Nephron progenitor cell (in vitro differentiated cells): ENCODE measurements at regions not wholly inside any gene's neighbourhood (a gene's known extent, or its start where the extent isn't known, plus 50 kb on each side); places are given as distances from the start of the nearest gene placed in this dataset.

Experiments used
- DNase-seq: peaks from one replicate; pipeline ENCODE4 v3.0.0; 2021
- H3K27ac Mint-ChIP-seq: 2 replicates; pipeline ENCODE4 v1.8.0; 2021; ENCODE audit warnings: mild to moderate bottlenecking, moderate library complexity, mixed read lengths
- H3K27me3 Mint-ChIP-seq: 2 replicates; pipeline ENCODE4 v1.8.0; 2021; ENCODE audit warnings: mild to moderate bottlenecking, low read depth, mixed read lengths; ENCODE audit not compliant: poor library complexity
- H3K36me3 Mint-ChIP-seq: 2 replicates; pipeline ENCODE4 v1.8.0; 2021; ENCODE audit warnings: low read depth, mixed read lengths
- H3K4me1 Mint-ChIP-seq: 2 replicates; pipeline ENCODE4 v1.8.0; 2021; ENCODE audit warnings: mixed read lengths
- H3K4me3 Mint-ChIP-seq: 2 replicates; pipeline ENCODE4 v1.8.0; 2021; ENCODE audit warnings: mild to moderate bottlenecking, moderate library complexity, mixed read lengths
- H3K9me3 Mint-ChIP-seq: 2 replicates; pipeline ENCODE4 v1.8.0; 2021; ENCODE audit warnings: mild to moderate bottlenecking, moderate library complexity, mixed read lengths
- TF ChIP-seq, protein P1 (sequence below): fragments of 200-600 bp; sonication (generic); IDR thresholded peaks from 2 replicates; pipeline ENCODE4 v1.5.0; 2021; ENCODE audit warnings: antibody characterized with exemption

DNA sequence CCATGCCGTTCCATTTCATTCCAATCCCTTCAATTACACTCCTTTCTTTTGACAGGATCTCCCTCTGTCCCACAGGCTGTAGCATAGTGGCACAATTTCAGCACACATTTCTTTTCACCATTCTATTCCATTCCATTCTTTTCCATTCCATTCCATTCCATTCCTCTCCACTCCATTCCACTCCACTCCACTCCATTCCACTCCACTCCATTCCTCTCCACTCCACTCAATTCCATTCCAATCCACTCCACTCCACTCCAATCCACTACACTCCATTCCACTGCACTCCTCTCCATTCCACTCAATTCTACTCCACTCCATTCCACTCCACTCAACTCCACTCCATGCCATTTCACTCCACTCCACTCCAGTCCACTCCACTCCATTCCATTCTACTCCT lies 1495.1 kb downstream of the TSPY10 start:
- Mint-ChIP-seq H3K9me3 (peaks cover 85% of the 10 kb centered on the region), H3K4me1 (no peaks in the 10 kb centered on the region), H3K27me3 (no peaks in the 10 kb centered on the region), H3K36me3 (peaks cover 36% of the 10 kb centered on the region), H3K4me3 (no peak overlapping the region), H3K27ac (no peak overlapping the region)
- TF ChIP-seq, protein P1, sequence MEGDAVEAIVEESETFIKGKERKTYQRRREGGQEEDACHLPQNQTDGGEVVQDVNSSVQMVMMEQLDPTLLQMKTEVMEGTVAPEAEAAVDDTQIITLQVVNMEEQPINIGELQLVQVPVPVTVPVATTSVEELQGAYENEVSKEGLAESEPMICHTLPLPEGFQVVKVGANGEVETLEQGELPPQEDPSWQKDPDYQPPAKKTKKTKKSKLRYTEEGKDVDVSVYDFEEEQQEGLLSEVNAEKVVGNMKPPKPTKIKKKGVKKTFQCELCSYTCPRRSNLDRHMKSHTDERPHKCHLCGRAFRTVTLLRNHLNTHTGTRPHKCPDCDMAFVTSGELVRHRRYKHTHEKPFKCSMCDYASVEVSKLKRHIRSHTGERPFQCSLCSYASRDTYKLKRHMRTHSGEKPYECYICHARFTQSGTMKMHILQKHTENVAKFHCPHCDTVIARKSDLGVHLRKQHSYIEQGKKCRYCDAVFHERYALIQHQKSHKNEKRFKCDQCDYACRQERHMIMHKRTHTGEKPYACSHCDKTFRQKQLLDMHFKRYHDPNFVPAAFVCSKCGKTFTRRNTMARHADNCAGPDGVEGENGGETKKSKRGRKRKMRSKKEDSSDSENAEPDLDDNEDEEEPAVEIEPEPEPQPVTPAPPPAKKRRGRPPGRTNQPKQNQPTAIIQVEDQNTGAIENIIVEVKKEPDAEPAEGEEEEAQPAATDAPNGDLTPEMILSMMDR = no peak
- no peak for DNase-seq

DNA sequence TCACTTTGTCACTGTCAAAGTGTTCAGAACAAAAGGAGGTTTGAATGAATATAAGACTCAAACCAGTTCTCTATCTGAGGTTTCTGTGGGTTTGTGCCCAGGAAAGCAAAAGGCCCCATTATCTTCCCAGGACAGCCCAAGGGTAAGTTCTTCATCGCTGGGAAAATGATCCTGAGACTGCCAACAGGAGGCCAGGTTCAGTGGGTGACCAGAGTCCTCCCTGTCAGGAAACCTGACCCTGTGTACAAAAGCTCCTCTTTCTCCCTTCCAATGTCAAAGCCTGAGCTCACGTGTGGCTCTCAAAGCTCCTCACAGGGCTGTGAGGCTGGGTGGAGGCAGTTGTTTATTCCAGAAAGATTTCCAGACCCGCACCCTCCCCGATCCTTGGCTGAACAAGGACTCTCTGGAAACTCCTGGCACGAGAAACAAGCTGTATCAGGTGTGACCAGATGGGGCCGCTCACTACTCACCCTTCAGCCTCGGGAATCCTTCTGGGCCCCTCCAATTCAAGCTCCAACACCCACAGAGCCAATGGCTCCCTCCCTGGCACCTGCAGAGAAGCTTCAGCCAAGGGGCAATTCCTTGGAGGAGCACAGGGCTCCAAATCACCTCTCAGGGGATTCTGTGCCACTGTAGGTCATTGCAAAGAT lies 1516.7 kb downstream of the TSPY10 start:
- H3K27ac Mint-ChIP-seq = no peak overlapping the region

DNA sequence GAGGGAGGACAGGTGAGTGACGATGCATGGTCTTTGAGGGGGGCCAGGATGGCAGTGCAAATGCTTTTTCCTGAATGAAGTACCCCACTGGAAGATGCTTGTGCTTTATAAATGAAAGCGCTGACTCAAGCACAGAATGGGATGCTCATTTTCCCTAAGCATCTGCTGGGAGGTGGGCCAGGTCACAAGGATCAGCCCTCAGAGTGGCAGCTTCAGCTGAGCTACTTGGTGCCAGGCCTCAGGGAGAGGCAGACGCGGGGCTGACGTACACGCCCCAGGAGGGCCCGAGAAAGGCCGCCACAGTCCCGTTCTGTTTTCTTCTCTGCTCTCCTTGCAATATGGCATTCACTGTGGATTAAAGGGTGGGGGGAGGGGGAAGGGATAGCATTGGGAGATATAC lies 1535.8 kb downstream of the TSPY10 start:
- H3K4me3 Mint-ChIP-seq = no peak overlapping the region
- no peak for DNase-seq
- TF ChIP-seq, protein P1 = no peak
- no peaks in the 10 kb centered on the region for H3K36me3 Mint-ChIP-seq
- no peaks in the 10 kb centered on the region for H3K4me1 Mint-ChIP-seq
- no peaks in the 10 kb centered on the region for H3K27me3 Mint-ChIP-seq
- no peaks in the 10 kb centered on the region for H3K9me3 Mint-ChIP-seq
- H3K27ac Mint-ChIP-seq = no peak overlapping the region

More for the DNA sequence above, 1516.7 kb downstream of the TSPY10 start:
- Mint-ChIP-seq H3K27me3 (no peaks in the 10 kb centered on the region), H3K36me3 (peaks cover 2% of the 10 kb centered on the region), H3K4me3 (no peak overlapping the region), H3K9me3 (peaks cover 18% of the 10 kb centered on the region), H3K4me1 (no peaks in the 10 kb centered on the region)
- DNase-seq = no peak
- TF ChIP-seq, protein P1 = no peak

DNA sequence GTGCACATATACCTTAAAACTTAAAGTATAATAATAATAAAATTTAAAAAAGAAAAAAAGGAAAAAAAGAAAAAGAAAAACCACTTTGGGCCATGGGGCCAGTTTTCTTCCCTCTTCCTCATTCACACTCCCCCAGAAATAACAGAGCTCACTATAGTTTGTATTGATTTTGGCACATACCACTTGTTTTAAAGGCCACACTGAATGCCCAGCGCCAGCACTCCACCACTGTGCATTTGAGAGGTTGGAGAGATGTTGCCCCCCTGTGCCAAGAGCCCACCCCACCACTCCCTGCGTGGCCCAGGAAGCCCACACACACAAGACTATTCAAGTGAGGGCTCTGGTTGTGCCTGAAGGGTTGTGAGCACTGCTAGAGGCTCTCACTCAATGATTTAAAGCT lies 1536.3 kb downstream of the TSPY10 start:
- H3K27ac Mint-ChIP-seq = no peak overlapping the region
- no peaks in the 10 kb centered on the region for H3K9me3 Mint-ChIP-seq
- H3K4me3 Mint-ChIP-seq = no peak overlapping the region
- TF ChIP-seq, protein P1 = no peak
- H3K27me3 Mint-ChIP-seq = no peaks in the 10 kb centered on the region
- no peaks in the 10 kb centered on the region for H3K4me1 Mint-ChIP-seq
- no peak for DNase-seq
- H3K36me3 Mint-ChIP-seq = no peaks in the 10 kb centered on the region

DNA sequence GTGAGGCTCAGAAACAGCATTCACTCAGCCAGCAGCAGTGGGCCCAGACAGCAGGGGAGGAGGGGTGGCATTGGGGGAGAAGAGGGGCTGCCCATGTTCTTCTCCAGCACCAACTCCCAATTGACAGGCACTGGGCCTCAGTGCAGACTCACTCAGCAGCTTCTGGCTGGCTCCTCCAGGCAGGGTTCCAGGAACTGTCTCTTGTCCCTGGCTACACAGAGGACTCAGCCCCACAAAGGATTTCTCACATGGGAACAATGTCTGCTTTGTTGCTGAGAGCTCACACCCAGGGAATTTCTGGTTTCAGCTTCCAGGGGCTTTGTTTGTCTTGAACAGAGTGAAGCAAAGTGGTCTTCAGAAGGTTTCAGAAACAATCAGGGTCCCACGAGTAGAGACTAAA lies 1536.7 kb downstream of the TSPY10 start:
- no peaks in the 10 kb centered on the region for H3K27me3 Mint-ChIP-seq
- no peak overlapping the region for H3K27ac Mint-ChIP-seq
- H3K9me3 Mint-ChIP-seq = no peaks in the 10 kb centered on the region
- no peak for DNase-seq
- TF ChIP-seq, protein P1 = no peak
- no peak overlapping the region for H3K4me3 Mint-ChIP-seq
- H3K36me3 Mint-ChIP-seq = no peaks in the 10 kb centered on the region
- no peaks in the 10 kb centered on the region for H3K4me1 Mint-ChIP-seq

GRCh38 chrY:11069271-11069670 lies 1541.6 kb downstream of the TSPY10 start:
- Mint-ChIP-seq H3K9me3 (no peaks in the 10 kb centered on the region), H3K27ac (no peak overlapping the region), H3K4me3 (no peak overlapping the region), H3K4me1 (no peaks in the 10 kb centered on the region), H3K27me3 (no peaks in the 10 kb centered on the region), H3K36me3 (no peaks in the 10 kb centered on the region)
- TF ChIP-seq, protein P1 = no peak
- DNase-seq = no peak
